DMS53 treated with DMSO at 0.1 percent for 48 hours (cell line): ENCODE measurements at regions not wholly inside any gene's neighbourhood (a gene's known extent, or its start where the extent isn't known, plus 50 kb on each side); places are given as distances from the start of the nearest gene placed in this dataset.
"Not testable (repeated sequence)": the region's sequence is repeated elsewhere in the genome, so short reads cannot be mapped to it uniquely, and the experiment has no call there.

Experiments used
- DNase-seq: peaks from one replicate; lab custom pipeline; 2025; ENCODE audit not compliant: unreplicated experiment; lab: John Stamatoyannopoulos, UW

DNA sequence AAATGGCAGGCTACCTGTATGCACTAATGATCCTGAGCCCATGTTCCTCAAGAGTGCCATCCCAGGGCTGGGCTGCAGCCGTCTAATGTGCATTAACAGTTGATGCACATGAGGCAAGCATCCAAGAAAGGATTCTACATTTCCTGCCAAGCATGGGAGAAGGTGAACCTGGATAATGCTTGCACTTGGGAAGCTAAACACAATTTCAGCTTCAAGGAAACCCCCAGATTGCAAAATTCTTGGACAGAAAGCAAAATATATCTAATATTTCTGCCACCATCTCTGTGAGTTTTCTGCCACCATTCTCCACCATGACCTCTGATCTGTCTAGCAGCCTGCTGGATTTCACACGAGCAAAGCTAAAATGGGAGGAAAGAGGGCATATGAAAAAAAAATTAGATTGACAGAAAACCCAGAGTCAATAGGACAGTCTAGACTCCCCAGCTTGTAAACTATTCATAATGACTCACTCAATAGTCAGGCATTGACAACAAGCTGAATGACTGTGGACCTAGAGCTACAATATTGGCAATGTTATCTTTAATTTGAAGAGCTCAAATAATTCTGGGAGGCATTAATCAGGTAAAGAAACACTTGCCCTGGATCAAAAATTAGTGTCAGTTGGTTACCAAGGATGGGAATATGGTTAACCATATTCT is 91.9 kb upstream of the BCL2L14 start:
- DNase-seq, result peak; percentile 17

DNA sequence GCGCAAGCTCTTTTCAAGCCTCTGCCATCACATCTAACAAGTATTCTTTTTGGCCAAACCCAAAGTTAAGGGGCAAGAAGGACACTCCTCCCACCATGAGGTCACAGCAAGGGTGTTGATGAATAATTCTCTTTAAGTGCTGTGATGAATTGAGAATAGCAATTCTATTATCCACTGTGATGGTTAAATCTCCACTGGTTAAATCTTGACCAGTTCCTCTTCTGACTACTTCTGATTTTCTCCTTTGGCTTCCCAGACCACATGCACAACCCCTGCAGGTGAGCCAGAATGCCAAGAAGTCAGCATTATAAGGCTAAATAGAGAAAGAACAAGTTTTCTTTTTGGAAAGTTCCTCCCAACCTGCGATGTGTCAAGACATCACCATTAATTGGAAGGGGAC is 90.6 kb upstream of the BCL2L14 start:
- DNase-seq, result no peak

DNA sequence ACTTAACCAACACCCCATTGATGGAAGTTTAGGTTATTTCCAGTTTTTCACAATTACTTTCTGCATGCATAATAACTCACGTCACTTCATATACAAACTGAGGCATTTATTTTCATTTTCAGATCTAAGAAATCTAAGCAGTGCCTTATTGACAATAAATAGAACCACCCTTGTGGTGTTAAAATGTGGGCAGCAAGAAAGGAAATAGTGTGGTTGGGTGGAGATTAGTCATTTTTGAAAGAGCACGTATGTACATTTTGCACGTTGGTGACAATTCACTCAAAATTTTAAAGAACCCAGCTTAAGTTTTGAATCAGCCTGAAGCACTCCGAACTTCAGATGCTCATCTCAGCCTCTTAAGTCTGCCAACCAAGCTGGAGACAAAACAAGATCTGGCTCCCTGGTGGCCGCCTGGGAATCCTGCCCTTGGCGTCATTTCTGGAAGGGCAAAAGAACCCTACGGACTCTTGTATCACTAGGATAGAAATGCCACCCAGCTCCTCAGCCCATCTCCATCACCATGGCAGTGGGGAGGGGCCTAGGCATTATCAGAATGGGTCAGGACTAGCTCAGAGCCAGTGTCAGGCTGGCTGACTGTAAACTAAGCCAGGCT is 89.5 kb upstream of the BCL2L14 start:
- no peak for DNase-seq

DNA sequence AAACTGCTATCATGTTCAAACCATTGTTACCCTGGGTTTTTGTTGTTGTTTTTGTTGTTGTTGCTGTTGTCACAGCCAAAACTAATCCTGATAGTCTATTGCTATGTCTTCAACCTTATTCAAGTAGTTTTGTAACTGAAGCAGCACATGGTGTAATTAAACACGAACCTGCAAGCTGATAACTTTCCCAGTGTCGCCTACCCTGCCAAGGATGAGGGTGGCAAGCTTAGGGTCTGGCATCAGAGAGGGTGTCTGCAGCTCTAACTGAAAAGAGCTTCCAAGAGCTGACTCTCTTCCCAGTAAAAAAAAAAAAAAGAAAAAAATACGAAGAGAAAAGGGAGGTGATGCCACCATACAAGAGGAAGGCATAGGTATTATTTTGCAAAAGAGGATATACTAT is 86.3 kb upstream of the BCL2L14 start:
- no peak for DNase-seq

DNA sequence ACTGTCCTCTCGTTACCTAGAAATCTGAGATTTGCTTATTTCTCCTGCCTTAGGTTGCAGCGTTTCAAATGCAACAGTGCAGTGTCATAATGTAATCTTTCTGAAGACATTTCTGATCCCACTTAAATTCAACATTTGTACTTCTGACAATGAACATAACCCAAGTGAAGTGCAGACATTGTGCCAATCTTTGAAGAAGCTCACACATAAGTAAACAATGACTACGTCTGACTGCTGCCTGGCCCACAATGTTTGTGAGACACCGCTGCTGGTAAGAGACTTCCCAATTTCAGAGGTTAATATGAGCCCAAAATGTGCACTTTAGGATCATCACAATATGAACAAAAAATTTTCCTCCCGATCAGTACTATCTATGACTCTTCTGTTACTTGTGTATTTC is 84.6 kb upstream of the BCL2L14 start:
- peak; percentile 60 for DNase-seq

DNA sequence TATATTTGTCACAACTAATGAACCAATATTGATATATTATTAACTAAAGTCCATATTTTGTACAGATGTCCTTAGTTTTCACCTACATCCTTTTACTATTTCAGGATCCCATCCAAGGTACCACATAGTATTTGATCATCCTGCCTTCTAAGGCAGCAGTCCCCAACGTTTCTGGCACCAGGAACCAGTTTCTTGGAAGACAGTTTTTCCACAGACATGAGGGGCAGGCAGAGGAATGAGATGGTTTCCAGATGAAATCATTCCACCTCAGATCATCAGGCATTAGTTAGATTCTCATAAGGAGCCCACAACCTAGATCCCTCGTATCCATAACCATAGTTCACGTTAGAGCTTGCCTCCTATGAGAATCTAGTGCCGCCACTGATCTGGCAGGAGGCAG is 82.8 kb upstream of the BCL2L14 start:
- no peak for DNase-seq

DNA sequence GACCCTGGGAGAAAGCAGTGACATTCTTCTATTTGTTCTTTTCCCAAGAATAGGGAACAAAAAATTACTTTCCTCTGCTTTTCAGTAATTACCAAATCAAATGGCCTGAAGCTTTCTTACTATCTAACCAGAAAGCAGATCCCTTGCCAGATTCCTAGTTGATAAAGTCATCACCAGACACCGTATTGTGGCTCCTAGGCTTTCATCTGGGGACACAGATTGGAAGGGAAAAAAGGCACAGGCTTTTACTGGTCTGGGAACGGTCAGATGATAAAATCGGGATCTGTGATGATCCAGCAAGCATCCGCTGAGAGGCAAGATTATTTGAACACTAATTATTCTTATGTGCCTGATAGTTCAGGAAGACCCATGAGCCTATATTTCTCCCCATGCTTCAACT is 79.1 kb upstream of the BCL2L14 start:
- no peak for DNase-seq

DNA sequence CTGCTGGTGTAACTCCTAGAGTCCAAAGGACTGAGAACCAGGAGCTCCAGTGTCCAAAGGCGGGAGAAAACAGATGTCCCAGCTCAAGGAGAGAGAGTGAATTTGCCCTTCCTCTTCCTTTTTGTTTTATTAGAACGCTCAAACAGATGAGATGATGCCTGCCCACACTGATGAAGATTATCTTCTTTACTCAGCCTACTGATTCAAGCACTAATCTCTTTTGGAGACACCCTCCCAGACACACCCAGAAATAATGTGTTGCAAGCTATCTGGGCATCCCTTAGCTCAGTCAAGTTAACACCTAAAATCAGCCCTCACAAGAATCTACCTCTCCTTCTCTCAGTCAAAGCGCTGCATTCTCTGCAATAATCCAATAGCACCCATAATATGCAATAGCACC is 78.2 kb upstream of the BCL2L14 start:
- DNase-seq, result no peak

DNA sequence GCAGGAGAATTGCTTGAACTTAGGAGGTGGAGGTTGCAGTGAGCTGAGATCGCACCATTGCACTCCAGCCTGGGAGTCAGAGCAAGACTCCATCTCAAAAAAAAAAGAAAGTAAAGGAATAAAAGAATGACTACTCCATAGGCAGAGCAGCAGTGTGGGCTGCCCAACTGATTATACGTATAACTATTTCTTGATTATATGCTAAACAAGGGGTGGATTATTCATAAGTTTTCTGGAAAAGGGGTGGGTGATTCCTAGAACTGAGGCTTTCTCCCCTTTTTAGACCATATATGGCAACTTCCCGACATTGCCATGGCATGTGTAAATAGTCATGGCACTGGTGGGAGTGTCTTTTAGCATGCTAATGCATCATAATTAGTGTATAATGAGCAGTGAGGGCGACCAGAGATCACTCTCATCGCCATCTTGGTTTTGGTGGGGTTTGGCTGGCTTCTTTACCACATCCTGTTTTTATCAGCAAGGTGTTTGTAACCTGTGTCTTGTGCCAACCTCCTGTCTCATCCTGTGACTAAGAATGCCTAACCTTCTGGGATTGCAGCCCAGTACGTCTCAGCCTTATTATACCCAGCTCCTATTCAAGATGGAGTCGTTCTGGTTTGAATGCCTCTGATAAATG is 72.3 kb upstream of the BCL2L14 start:
- not testable (repeated sequence) for DNase-seq

DNA sequence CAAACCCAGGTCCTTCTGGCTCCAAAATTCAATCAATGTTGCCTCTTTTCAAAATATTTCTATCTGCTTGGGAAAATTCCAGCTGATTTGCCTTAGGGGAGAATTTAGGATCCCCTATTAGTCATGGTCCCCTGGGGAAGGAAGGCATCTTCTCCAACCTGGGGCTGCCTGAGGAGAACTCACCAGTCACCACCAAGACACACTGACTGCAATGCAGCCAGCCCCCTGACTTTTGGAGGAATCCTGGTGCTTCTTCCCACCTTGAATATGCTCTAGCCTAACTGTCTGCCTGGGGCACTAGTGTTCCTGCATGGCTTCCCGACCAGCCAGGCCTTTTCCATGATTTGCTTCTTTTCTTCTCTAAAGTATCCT is 71.8 kb upstream of the BCL2L14 start:
- no peak for DNase-seq

DNA sequence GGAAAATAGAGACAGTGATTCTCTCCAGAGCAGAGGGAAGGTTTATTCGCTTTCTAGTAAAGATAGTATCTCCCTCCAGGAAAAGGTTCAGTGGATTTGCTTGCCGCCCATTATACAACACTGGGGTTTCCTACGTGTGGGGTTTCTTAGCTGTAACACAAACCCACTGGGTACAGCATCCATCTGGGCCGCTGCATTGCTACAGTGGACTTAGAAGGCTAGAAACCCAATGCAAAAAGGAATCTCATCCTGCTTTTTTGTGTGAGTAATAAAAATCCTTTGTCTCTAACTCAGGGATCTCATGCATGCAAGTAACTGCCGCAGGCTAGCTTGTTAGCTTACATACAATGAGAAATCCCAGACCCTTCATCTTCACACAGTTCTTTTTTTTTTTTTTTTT is 67.1 kb upstream of the BCL2L14 start:
- no peak for DNase-seq

DNA sequence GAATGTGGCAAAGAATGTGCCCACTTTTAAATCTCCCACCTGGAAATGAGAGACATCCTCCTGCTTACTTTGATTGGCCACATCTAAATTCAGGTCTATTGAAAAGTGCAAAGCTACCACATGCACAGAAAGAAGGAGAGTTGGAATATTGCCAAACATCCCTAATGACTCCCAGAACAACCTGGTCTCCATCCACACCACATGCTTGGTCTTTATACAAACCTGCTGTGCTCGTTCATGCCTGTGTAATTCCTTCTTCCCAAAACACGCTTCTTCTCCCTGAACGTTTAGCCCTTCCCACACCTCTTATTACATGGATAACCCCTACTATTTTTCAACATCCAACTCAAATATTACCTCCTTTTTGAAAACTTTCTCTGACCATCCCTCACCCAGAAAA is 66.2 kb upstream of the BCL2L14 start:
- no peak for DNase-seq

DNA sequence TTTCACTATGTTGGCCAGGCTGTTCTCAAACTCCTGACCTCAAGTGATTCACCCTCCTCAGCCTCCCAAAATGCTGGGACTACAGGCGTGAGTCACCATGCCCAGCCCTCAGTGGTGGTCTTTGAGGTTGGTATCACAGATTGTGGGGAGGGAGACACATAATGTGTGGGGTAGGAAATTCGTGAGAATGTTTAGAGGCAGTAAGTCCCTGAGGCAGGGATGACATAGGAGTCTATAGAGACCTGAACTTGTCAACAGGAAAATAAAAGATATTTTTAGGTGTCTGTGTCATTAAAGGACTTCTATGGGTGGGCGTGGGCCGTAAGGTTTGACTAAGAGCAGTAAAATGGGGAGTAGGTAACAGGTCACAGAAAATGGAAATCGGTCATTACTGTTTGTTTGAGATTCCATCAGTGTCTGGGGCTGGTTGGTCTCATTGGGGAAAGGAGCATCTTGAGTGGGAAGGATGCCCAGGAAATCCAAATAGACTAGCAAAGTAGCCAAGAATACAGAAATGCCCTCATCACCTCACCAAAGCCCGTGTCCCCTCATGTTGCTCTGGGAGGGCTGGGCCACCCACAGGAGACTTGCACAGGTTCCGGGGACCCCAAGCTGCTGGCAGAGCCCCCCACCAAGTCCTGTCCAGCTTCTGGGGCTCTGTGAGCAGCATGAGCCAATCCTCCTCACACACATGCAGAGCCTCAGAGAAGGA is 63.6 kb upstream of the BCL2L14 start:
- DNase-seq, result no peak

DNA sequence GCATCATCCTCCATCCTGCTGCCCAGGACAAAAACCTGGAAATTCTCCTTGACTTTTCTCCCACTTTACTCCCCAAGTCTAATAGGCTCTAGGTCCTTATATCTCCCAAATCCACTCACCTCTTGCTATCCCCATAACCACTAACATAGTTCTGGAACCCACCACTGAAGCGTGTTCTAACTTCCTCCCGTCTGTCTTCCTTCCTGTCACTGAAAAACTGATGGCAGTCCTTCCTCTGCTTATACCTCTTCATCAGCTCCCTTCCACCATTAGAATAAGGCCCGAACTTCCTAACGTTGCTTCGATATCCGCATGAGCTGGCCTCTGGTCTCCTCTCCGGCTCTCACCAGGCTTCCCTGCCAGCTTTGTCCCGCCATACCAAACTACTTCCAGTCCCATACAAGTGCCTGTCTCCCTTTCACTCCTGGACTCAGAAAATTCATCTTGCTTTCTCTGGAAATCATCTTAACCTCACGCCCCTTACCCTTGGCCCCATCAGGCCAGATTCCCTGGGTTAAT is 63.0 kb upstream of the BCL2L14 start:
- no peak for DNase-seq

DNA sequence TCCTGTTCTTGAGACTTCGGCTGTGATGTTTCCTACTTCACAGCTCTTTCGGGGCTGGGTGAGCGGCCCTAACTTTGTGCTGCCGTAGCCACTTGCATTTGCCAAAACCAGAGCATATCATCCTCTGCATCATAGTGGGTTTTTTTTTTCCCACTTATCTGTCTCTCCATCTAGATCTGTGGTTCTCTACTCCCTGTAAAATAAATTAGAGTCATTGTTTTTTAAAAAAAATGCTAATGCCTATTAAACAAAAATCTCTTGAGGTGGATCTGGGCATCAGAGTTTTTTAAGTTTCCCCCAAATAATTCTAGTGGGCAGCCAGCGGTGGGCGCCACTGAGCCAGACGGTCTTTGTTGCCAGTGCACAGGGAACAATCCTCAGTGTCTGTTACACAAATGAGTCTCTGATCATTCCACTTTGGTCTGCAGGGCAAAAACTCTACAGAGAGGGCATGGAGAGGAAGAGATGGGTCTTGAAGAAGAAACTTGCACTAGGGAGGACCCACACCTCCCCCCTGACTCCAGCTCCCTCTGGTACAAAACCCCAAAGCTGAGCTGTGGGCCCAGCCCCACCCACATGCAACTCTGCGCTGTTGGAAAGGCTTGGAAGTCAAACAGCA is 62.4 kb upstream of the BCL2L14 start:
- no peak for DNase-seq

DNA sequence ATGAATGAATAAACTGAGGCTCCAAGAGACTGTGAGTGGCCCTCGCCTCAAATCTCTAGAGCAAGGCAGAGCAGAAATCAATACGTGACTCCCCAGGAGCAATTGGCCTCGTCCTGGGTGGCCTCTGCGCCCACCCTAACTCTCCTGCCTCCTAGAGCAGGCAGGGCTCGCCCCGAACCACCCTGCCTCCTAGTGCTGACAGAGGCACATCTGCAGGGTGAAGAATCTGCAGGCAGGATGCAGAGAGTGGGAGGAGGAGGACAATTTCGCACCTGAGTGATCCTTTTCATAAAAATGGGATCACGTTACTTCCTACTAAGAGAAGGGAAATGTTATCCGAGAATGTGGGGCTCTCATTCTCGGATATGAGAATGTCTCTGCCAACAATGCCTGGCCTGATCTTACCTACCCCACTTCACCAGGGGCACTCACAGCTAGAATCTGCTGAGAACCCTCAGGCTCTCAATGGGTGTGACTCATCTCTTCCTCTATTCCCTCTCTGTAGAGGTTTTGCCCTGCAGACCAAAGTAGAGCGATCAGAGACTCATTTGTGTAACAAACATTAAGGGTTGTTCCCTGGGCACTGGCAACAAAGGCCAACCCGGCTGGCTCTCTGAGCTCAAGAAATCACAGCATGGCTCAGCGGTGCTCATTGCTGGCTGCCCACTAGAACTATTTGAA is 61.7 kb upstream of the BCL2L14 start:
- peak; percentile 100 for DNase-seq

DNA sequence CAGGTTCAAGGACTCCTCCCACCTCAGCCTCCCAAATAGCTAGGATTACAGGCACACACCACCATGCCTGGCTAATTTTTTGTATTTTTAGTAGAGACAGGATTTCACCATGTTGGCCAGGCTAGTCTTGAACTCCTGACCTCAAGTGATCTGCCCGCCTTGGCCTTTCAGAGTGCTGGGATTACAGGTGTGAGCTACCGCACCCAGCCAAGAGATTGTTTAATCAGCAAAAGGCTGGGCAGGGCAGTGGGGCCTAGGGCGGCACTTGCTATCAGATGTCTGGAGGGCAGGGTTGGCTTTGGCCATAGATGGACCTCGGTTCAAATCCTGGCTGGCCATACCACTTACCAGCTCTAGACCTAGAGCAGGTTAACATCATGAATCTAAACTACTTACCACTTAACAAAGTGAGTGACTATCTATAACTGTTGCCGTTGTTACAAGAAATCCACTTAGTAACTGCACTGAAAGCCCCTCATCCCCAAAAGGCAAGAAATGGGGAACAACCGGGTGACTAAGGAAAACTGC is 60.9 kb upstream of the BCL2L14 start:
- not testable (repeated sequence) for DNase-seq

DNA sequence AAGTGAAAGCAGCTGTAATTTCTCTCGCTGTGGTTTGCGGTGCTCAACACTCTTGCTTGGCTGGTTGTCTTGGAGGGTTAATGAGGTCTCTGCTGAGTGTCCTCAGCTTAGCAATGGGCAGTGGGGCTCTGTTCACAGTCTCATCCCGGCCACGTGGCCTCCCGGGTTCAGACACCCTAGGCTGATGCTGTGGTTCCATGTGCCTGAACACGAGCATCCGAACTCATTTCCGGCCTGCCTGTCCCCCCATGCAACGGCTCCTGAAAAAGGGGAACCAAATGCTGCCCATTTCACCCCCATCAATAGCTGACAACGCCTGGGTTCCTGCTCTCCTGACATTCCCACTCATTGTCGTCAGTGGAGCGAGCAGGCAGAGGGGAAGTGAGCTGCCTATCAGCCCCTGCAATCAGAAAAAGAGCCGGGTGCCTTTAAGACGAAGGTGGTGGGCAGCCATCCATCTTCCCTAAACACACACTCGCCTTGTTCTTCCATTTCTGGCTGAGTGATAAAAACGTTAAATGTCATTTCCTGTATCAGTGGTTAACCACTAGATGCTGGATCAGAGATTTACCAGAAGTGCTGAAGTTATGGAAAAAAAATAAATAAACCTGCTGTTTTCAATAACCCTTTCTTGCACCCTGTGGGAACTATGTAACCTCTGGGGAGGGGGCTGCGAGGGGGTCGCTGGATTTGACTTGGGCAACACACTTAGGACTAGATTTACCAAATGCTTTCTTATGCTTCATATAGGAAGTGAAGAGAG is 60.3 kb upstream of the BCL2L14 start:
- no peak for DNase-seq

DNA sequence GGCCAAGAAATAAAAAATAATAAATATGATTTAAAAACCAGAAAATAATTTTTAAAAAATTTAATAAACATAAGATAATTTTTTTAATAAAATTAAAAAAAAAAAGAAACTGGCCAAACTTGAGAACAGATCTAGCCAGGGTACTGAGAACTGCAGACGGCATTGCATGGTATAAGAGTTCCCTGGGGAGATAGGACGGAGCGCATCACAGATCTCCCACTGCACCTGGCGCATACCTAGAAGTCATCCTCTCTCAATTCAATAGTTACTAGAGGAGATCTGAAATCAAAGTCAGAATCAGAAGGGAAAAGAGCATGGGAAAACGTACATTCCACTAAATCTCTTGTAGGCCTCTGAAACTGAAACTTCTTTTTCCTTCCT is 58.9 kb upstream of the BCL2L14 start:
- no peak for DNase-seq
